Omental fat pad (tissue), 3 donors: ENCODE measurements at regions not wholly inside any gene's neighbourhood (a gene's known extent, or its start where the extent isn't known, plus 50 kb on each side); places are given as distances from the start of the nearest gene placed in this dataset.
"Not testable (repeated sequence)": the region's sequence is repeated elsewhere in the genome, so short reads cannot be mapped to it uniquely, and the experiment has no call there.

Source experiments
- ATAC-seq: fragments of 150-250 bp; one replicate; pipeline ENCODE4 v1.9.1; 2016; ENCODE audit warnings: mild to moderate bottlenecking, moderate library complexity; ENCODE audit not compliant: low FRiP score
- DNase-seq: peaks from one replicate; pipeline ENCODE4 v3.0.0-alpha.2; 2019; ENCODE audit warnings: low spot score
- CTCF ChIP-seq, 3 donors: fragments of 450-650 bp; IDR thresholded peaks; one replicate each; pipeline ENCODE4 v1.5.1; 2016 to 2017; ENCODE audit warnings: antibody characterized with exemption in 3 of 3, mild to moderate bottlenecking in 3 of 3, moderate library complexity in 2 of 3

GRCh38 chr9:102456562-102456961 lies 538.6 kb upstream of the CYLC2 start:
- ATAC-seq, result no peak
- no peak for DNase-seq
- no peak for TF ChIP-seq CTCF (IDR thresholded peaks at IDR 0.05)

DNA sequence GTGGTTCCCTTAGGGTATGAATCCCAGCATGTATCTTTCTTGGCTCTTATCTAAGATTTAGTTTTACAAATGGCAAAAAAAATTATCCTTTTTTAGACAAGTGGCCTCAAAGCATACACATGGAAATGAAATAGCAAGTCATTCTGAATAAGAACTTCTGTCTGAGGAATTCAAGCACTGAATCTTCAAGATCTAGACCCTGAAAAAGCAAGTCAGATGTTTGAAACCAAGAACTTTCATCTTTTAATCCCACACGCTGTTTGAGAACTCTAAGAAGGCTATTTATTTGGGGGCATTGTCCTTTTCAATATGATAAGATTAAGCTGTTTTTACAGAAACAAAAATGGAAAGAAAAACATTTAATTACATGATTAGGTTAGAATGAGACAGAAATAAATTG lies 549.2 kb upstream of the CYLC2 start:
- TF ChIP-seq CTCF (IDR thresholded peaks at IDR 0.05), result no peak
- DNase-seq, result no peak
- ATAC-seq, result no peak

- ATAC-seq (no peak), DNase-seq (no peak)
- no peak for TF ChIP-seq CTCF (IDR thresholded peaks at IDR 0.05)
Measured at GRCh38 chr9:102445181-102445747, 549.9 kb upstream of the CYLC2 start.

DNA sequence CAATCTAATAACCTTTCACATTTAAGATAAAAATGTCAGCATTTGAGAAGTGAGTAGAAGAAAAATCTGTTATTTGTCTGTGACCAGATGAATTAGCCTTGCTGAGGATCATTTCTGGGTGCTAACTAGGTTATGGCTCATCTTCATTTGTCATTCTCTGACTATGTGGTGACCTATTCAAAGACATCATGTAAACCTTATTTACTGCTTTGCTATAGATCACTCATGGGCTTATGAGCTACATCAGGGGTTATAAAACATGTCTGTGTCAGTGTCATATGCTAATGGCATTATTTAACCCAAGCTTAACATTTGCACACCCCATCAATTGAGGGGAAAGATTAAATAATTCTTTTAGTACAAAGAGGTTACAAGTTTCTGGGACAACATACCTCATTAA lies 555.5 kb upstream of the CYLC2 start:
- DNase-seq, result no peak
- ATAC-seq, result no peak
- TF ChIP-seq CTCF (IDR thresholded peaks at IDR 0.05), result no peak

DNA sequence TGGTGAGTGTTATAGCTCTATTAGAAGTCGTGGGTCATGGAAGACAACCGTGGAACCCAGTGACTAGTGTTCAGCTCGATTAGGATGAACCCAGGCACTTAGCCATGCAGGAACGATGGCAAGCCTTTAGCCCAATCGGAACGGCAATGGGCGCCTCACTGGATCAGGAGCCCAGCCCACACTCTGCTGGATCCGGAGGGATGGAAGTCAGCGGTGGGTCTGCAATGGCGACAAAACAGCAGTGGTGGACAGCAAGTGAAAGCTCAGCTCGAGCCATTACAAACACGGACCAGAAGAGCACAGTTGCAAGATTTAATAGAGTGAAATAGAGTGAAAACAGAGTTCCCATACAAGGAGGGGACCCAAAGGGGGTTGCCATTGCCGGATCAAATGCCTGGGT lies 558.5 kb upstream of the CYLC2 start:
- not testable (repeated sequence) for DNase-seq, ATAC-seq

- no peak for DNase-seq
- ATAC-seq, result no peak
- TF ChIP-seq CTCF (IDR thresholded peaks at IDR 0.05), result no peak
Measured at GRCh38 chr9:102435427-102435826, 559.7 kb upstream of the CYLC2 start.

DNA sequence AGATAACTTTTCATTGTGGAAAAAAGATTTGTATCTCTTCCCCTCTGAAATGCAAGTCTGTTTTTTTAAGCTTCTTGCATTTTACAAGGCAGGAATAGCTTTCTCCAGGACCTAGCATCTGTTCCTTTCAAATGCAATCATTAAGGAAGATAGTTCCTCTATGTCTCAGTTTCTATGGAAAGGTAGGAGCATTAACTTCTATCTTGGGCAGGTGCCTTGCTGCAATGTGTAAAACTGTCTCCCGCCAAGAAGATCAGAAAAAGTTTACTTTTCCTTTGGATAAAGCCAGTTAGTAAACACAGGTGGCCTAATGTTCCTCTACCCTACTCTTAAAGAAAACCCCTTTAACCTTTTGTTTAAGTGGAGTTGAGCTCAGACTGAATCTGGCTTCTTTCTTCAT lies 560.6 kb upstream of the CYLC2 start:
- no peak for DNase-seq
- TF ChIP-seq CTCF (IDR thresholded peaks at IDR 0.05), result no peak
- ATAC-seq, result no peak

DNA sequence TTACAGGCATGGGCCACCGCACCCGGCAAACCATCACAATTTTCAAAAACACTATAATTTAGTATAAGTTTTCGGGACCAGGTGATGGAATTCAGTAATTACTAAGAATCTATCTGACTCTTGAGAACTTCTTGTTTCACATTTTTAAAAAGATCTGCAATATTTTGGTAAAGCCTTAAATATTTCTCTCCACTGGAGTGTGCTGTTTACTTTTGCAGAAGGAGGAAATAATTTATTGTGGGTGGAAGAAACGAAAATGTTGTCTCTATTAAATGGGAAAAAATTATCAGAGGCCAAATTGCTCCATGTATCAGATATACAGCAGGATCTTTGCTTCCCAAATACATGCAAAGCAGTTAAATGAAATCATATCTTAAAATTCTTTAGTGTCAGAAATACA lies 566.8 kb upstream of the CYLC2 start:
- ATAC-seq, result no peak
- no peak for TF ChIP-seq CTCF (IDR thresholded peaks at IDR 0.05)

DNA sequence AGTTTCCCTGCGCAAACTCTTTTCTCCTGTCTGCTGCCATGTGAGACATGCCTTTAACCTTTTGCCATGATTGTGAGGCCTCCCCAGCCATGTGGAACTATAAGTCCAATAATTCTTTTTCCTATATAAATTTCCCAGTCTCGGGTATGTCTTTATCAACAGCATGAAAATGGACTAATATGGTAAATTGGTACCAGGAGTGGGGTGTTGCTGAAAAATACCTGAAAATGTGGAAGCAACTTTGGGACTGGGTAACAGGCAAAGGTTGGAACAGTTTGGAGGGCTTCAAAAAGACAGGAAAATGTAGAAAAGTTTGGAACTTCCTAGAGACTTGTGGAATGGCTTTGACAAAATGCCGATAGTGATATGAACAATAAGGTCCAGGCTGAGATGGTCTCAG lies 578.9 kb upstream of the CYLC2 start:
- DNase-seq, ATAC-seq: not testable (repeated sequence)

More for the DNA sequence above, 566.8 kb upstream of the CYLC2 start:
- DNase-seq, result no peak
